ENCODE measurements at regions not wholly inside any gene's neighbourhood (a gene's known extent, or its start where the extent isn't known, plus 50 kb on each side); places are given as distances from the start of the nearest gene placed in this dataset.
A peak's percentile ranks its signal among the peaks of the same experiment; 100 is the strongest.
"Not testable (repeated sequence)": the region's sequence is repeated elsewhere in the genome, so short reads cannot be mapped to it uniquely, and the experiment has no call there.

GRCh38 chr4:143819029-143819428, 86.3 kb downstream of the GYPE start:
- DNase-seq, result no peak

- DNase-seq, result not testable (repeated sequence)
Measured at GRCh38 chr4:143817866-143818265, 87.5 kb downstream of the GYPE start.

- not testable (repeated sequence) for DNase-seq
Measured at GRCh38 chr4:143815375-143815774, 90.0 kb downstream of the GYPE start.

GRCh38 chr4:143813431-143814154, 91.8 kb downstream of the GYPE start:
- not testable (repeated sequence) for DNase-seq

- not testable (repeated sequence) for DNase-seq
Measured at GRCh38 chr4:143791693-143792092, 91.2 kb upstream of the FREM3 start.

GRCh38 chr4:143790425-143790824, 90.0 kb upstream of the FREM3 start:
- DNase-seq, result not testable (repeated sequence)

- not testable (repeated sequence) for DNase-seq
Measured at GRCh38 chr4:143789618-143790017, 89.1 kb upstream of the FREM3 start.

- DNase-seq, result no peak
Measured at GRCh38 chr4:143784567-143784966, 84.1 kb upstream of the FREM3 start.

- DNase-seq, result no peak
Measured at GRCh38 chr4:143782521-143782920, 82.0 kb upstream of the FREM3 start.

- peak; percentile 59 for DNase-seq
Measured at GRCh38 chr4:143773998-143774895, 73.8 kb upstream of the FREM3 start.

- no peak for DNase-seq
Measured at GRCh38 chr4:143771269-143771668, 70.8 kb upstream of the FREM3 start.

GRCh38 chr4:143768007-143768591, 67.6 kb upstream of the FREM3 start:
- no peak for DNase-seq

- no peak for DNase-seq
Measured at GRCh38 chr4:143763587-143763986, 63.1 kb upstream of the FREM3 start.

- no peak for DNase-seq
Measured at GRCh38 chr4:143762511-143762910, 62.0 kb upstream of the FREM3 start.

Data from fibroblast of skin of scalp (primary cell).